HEK293 (cell line): ENCODE measurements at regions not wholly inside any gene's neighbourhood (a gene's known extent, or its start where the extent isn't known, plus 50 kb on each side); places are given as distances from the start of the nearest gene placed in this dataset.

Source experiments
- ATF2 ChIP-seq: fragments of 450-650 bp; formaldehyde crosslinking; IDR thresholded peaks from 2 replicates; pipeline ENCODE4 v1.5.1; 2016; ENCODE audit warnings: missing biosample characterization, missing genetic modification characterization, low read depth
- CTCF ChIP-seq: fragments of 450-650 bp; formaldehyde crosslinking; IDR thresholded peaks from 2 replicates; pipeline ENCODE4 v1.5.1; 2016; ENCODE audit warnings: missing biosample characterization, missing genetic modification characterization
- HOXA7 ChIP-seq: sonication (generic); formaldehyde crosslinking; IDR thresholded peaks from 2 replicates; pipeline ENCODE4 v1.8.1; 2022; ENCODE audit warnings: missing genetic modification reagents, borderline replicate concordance
- OVOL3 ChIP-seq: fragments of 450-650 bp; formaldehyde crosslinking; IDR thresholded peaks from 2 replicates; pipeline ENCODE4 v1.5.1; 2016; ENCODE audit warnings: missing biosample characterization, missing genetic modification characterization
- YY1 ChIP-seq: fragments of 450-650 bp; formaldehyde crosslinking; IDR thresholded peaks from 2 replicates; pipeline ENCODE4 v1.5.1; 2018; ENCODE audit warnings: missing biosample characterization, missing genetic modification characterization
- ZBTB11 ChIP-seq: fragments of 450-650 bp; formaldehyde crosslinking; conservative IDR thresholded peaks from 2 replicates; pipeline ENCODE4 v1.5.1; 2016; ENCODE audit warnings: low read depth, missing biosample characterization, missing genetic modification characterization
- ZNF10 ChIP-seq: fragments of 450-650 bp; formaldehyde crosslinking; IDR thresholded peaks from 2 replicates; pipeline ENCODE4 v1.5.1; 2017; ENCODE audit warnings: missing biosample characterization, missing genetic modification characterization
- ZNF146 ChIP-seq: fragments of 450-650 bp; formaldehyde crosslinking; IDR thresholded peaks from 2 replicates; pipeline ENCODE4 v1.5.1; 2016; ENCODE audit warnings: missing biosample characterization, missing genetic modification characterization
- ZNF335 ChIP-seq: fragments of 450-650 bp; formaldehyde crosslinking; conservative IDR thresholded peaks from 2 replicates; pipeline ENCODE4 v1.5.1; 2016; ENCODE audit warnings: missing biosample characterization, missing genetic modification characterization
- ZNF423 ChIP-seq: fragments of 450-650 bp; formaldehyde crosslinking; IDR thresholded peaks from 2 replicates; pipeline ENCODE4 v1.5.1; 2016; ENCODE audit warnings: missing biosample characterization, missing genetic modification characterization
- ZSCAN30 ChIP-seq: fragments of 450-650 bp; IDR thresholded peaks from 2 replicates; pipeline ENCODE4 v1.5.1; 2018; ENCODE audit warnings: missing biosample characterization, mild to moderate bottlenecking, missing genetic modification characterization, moderate library complexity

- TF ChIP-seq ZBTB11 (tag by site-specific recombination) (no peak), ZNF146 (tag by site-specific recombination) (no peak), ZSCAN30 (tag by site-specific recombination) (no peak), CTCF (tag by site-specific recombination) (no peak), HOXA7 (CRISPR knock-in tag) (no peak), ZNF10 (no peak), YY1 (tag by site-specific recombination) (no peak), ZNF423 (tag by site-specific recombination) (no peak), ZNF335 (tag by site-specific recombination) (no peak), ATF2 (tag by site-specific recombination) (no peak), OVOL3 (no peak)
Observed at GRCh38 chr4:181728305-181728966, 514.8 kb upstream of the TENM3 start.
